H9 (cell line): ENCODE measurements at regions not wholly inside any gene's neighbourhood (a gene's known extent, or its start where the extent isn't known, plus 50 kb on each side); places are given as distances from the start of the nearest gene placed in this dataset.

Source experiments
- DNase-seq: peaks from one replicate; pipeline ENCODE4 v3.0.0-alpha.2; 2017
- H2AFZ ChIP-seq: one replicate; pipeline ENCODE4 v1.6.1; 2013; ENCODE audit warnings: mild to moderate bottlenecking, low read length, control low read depth, moderate library complexity
- H2AK5ac ChIP-seq: 2 replicates; pipeline ENCODE4 v1.6.1; 2013; ENCODE audit warnings: low read length, control low read depth, mixed read lengths; ENCODE audit not compliant: insufficient read length
- H2BK120ac ChIP-seq: one replicate; pipeline ENCODE4 v1.6.1; 2013; ENCODE audit warnings: low read depth, mild to moderate bottlenecking, low read length, control low read depth, inconsistent platforms; ENCODE audit not compliant: poor library complexity, severe bottlenecking
- H2BK12ac ChIP-seq: 2 replicates; pipeline ENCODE4 v1.6.1; 2013; ENCODE audit warnings: low read length, control low read depth, mixed read lengths, low read depth; ENCODE audit not compliant: insufficient read length
- H2BK15ac ChIP-seq: 2 replicates; pipeline ENCODE4 v1.6.1; 2013; ENCODE audit warnings: low read depth, low read length, control low read depth
- H2BK20ac ChIP-seq: one replicate; pipeline ENCODE4 v1.6.1; 2013; ENCODE audit warnings: low read depth, mild to moderate bottlenecking, low read length, control low read depth, inconsistent platforms; ENCODE audit not compliant: poor library complexity, severe bottlenecking
- H2BK5ac ChIP-seq: 2 replicates; pipeline ENCODE4 v1.6.1; 2013; ENCODE audit warnings: low read length, control low read depth, mixed read lengths; ENCODE audit not compliant: insufficient read length
- H3K14ac ChIP-seq: 2 replicates; pipeline ENCODE4 v1.6.1; 2013; ENCODE audit warnings: low read length, control low read depth; ENCODE audit not compliant: insufficient read depth
- H3K18ac ChIP-seq: 2 replicates; pipeline ENCODE4 v1.6.1; 2013; ENCODE audit warnings: low read depth, mild to moderate bottlenecking, mixed read lengths, low read length, control low read depth; ENCODE audit not compliant: insufficient read length
- H3K23ac ChIP-seq: 2 replicates; pipeline ENCODE4 v1.6.1; 2013; ENCODE audit warnings: low read length, control low read depth, mixed read lengths, low read depth; ENCODE audit not compliant: insufficient read length
- H3K23me2 ChIP-seq: 2 replicates; pipeline ENCODE4 v1.6.1; 2013; ENCODE audit warnings: low read depth, mild to moderate bottlenecking, mixed read lengths, low read length, control low read depth; ENCODE audit not compliant: insufficient read length, poor library complexity, severe bottlenecking
- H3K27ac ChIP-seq: 2 replicates; pipeline ENCODE4 v1.5.1; 2013; ENCODE audit warnings: low read length, control low read depth, mixed read lengths, low read depth; ENCODE audit not compliant: insufficient read length
- H3K27me3 ChIP-seq: 2 replicates; pipeline ENCODE4 v1.6.1; 2013; ENCODE audit warnings: low read length, control low read depth, inconsistent platforms; ENCODE audit not compliant: insufficient read depth
- H3K4ac ChIP-seq: 2 replicates; pipeline ENCODE4 v1.6.1; 2013; ENCODE audit warnings: low read depth, mild to moderate bottlenecking, control low read depth, inconsistent platforms, low read length, moderate library complexity
- H3K4me1 ChIP-seq: 2 replicates; pipeline ENCODE4 v1.6.1; 2013; ENCODE audit warnings: low read length, control low read depth, inconsistent platforms; ENCODE audit not compliant: insufficient read depth
- H3K4me2 ChIP-seq: 2 replicates; pipeline ENCODE4 v1.6.1; 2013; ENCODE audit warnings: low read length, control low read depth, mixed read lengths; ENCODE audit not compliant: insufficient read length, insufficient read depth
- H3K56ac ChIP-seq: 2 replicates; pipeline ENCODE4 v1.6.1; 2013; ENCODE audit warnings: low read depth, mild to moderate bottlenecking, mixed read lengths, low read length, control low read depth; ENCODE audit not compliant: insufficient read length
- H3K79me1 ChIP-seq: 2 replicates; pipeline ENCODE4 v1.6.1; 2013; ENCODE audit warnings: low read depth, mild to moderate bottlenecking, moderate library complexity, low read length, control low read depth, inconsistent platforms; ENCODE audit not compliant: insufficient read depth, poor library complexity, severe bottlenecking
- H3K79me2 ChIP-seq: 2 replicates; pipeline ENCODE4 v1.6.1; 2013; ENCODE audit warnings: low read length, control low read depth, inconsistent platforms; ENCODE audit not compliant: insufficient read depth
- H3K9ac ChIP-seq: 2 replicates; pipeline ENCODE4 v1.6.1; 2013; ENCODE audit warnings: low read length, control low read depth, mixed read lengths; ENCODE audit not compliant: insufficient read length; ENCODE audit errors: extremely low read depth
- H3K9me3 ChIP-seq: one replicate; pipeline ENCODE4 v1.6.1; 2013; ENCODE audit warnings: low read depth, low read length, inconsistent platforms; ENCODE audit not compliant: control insufficient read depth
- H3T11ph ChIP-seq: one replicate; pipeline ENCODE4 v1.6.1; 2013; ENCODE audit warnings: mild to moderate bottlenecking, low read length, control low read depth, inconsistent platforms
- H4K20me1 ChIP-seq: one replicate; pipeline ENCODE4 v1.6.1; 2013; ENCODE audit not compliant: control insufficient read depth, insufficient read length, insufficient read depth
- H4K5ac ChIP-seq: 2 replicates; pipeline ENCODE4 v1.6.1; 2013; ENCODE audit warnings: low read depth, mild to moderate bottlenecking, mixed read lengths, low read length, control low read depth; ENCODE audit not compliant: insufficient read length
- H4K8ac ChIP-seq: replicated peaks from 2 replicates; pipeline ENCODE4 v1.6.1; 2013; ENCODE audit warnings: low read length, control low read depth, mixed read lengths, low read depth; ENCODE audit not compliant: insufficient read length
- H4K91ac ChIP-seq: 2 replicates; pipeline ENCODE4 v1.6.1; 2013; ENCODE audit warnings: low read depth, mild to moderate bottlenecking, moderate library complexity, mixed read lengths, low read length, control low read depth; ENCODE audit not compliant: insufficient read length
- H3K27ac Mint-ChIP-seq, 3 experiments: 2 replicates in 2 of 3; 3 replicates in 1 of 3; pipeline ENCODE4 v1.8.0; 2020 to 2021; ENCODE audit warnings: mixed read lengths in 3 of 3, mild to moderate bottlenecking in 1 of 3, moderate library complexity in 1 of 3
- H3K27me3 Mint-ChIP-seq: 2 replicates; pipeline ENCODE4 v1.8.0; 2021; ENCODE audit warnings: low read depth, mild to moderate bottlenecking, moderate library complexity, mixed read lengths
- H3K36me3 Mint-ChIP-seq, 3 experiments: 2 replicates in 2 of 3; 3 replicates in 1 of 3; pipeline ENCODE4 v1.8.0; 2020 to 2021; ENCODE audit warnings: low read depth in 3 of 3, mixed read lengths in 3 of 3; ENCODE audit not compliant: insufficient read depth in 1 of 3
- H3K4me1 Mint-ChIP-seq, 2 experiments: 2 replicates each; pipeline ENCODE4 v1.8.0; 2020; ENCODE audit warnings: mixed read lengths in 2 of 2
- H3K4me3 Mint-ChIP-seq, 2 experiments: 2 replicates in 1 of 2; 3 replicates in 1 of 2; pipeline ENCODE4 v1.8.0; 2020 to 2021; ENCODE audit warnings: mild to moderate bottlenecking in 2 of 2, mixed read lengths in 2 of 2, moderate library complexity in 1 of 2
- H3K9me3 Mint-ChIP-seq, 2 experiments: 2 replicates in 1 of 2; 3 replicates in 1 of 2; pipeline ENCODE4 v1.8.0; 2020; ENCODE audit warnings: mild to moderate bottlenecking in 2 of 2, mixed read lengths in 2 of 2, moderate library complexity in 1 of 2
- CTCF ChIP-seq: fragments of 200-600 bp; sonication (generic); conservative IDR thresholded peaks from 3 replicates; pipeline ENCODE4 v1.8.0; 2021; ENCODE audit warnings: antibody characterized with exemption, mild to moderate bottlenecking
- WGBS: extraction: QIAGEN DNeasy Blood & Tissue Kit; methylation state at CpG from one replicate; pipeline ENCODE4 v1.1.7; 2013; ENCODE audit warnings: missing lambda C conversion rate, low lambda C conversion rate, mixed read lengths; ENCODE audit not compliant: insufficient read length; ENCODE audit errors: extremely low coverage; 5-methylcytosine and 5-hydroxymethylcytosine counted together

- no peaks in the 10 kb centered on the region for H3K79me1 ChIP-seq
- Mint-ChIP-seq H3K9me3 (no peaks in the 10 kb centered on the region), H3K4me1 (no peaks in the 10 kb centered on the region), H3K27ac (no peak overlapping the region), H3K27me3 (no peaks in the 10 kb centered on the region), H3K4me3 (no peak overlapping the region), H3K36me3 (no peaks in the 10 kb centered on the region; a peak in 1 of 7 replicates)
- no peaks in the 10 kb centered on the region for H3K79me2 ChIP-seq
- no peak overlapping the region for H3K23ac ChIP-seq
- no peak overlapping the region for H4K91ac ChIP-seq
- no peaks in the 10 kb centered on the region; the same call in 1 of the 2 replicates for H3K27me3 ChIP-seq
- WGBS: no CpG with 5 or more reads among the region's 2 CpGs
- no peak overlapping the region for H3K27ac ChIP-seq
- no peak for DNase-seq
- no peak overlapping the region for H3K4ac ChIP-seq
- H2BK15ac ChIP-seq: no peak overlapping the region
- no peak overlapping the region for H4K8ac ChIP-seq
- TF ChIP-seq CTCF: no peak
- H2BK20ac ChIP-seq: no peak overlapping the region
- H3K9me3 ChIP-seq: no peaks in the 10 kb centered on the region
- H3T11ph ChIP-seq: no peak overlapping the region
- H3K56ac ChIP-seq: no peak overlapping the region
- H3K4me1 ChIP-seq: no peaks in the 10 kb centered on the region
- H3K23me2 ChIP-seq: no peaks in the 10 kb centered on the region
- no peaks in the 10 kb centered on the region for H4K20me1 ChIP-seq
- H4K5ac ChIP-seq: no peak overlapping the region
- no peak overlapping the region for H3K14ac ChIP-seq
- H2BK12ac ChIP-seq: no peak overlapping the region
- no peak overlapping the region for H3K4me2 ChIP-seq
- no peak overlapping the region for H3K9ac ChIP-seq
- no peak overlapping the region for H2AK5ac ChIP-seq
- no peak overlapping the region for H2AFZ ChIP-seq
- no peak overlapping the region for H3K18ac ChIP-seq
- H2BK120ac ChIP-seq: no peak overlapping the region
- no peak overlapping the region for H2BK5ac ChIP-seq
These were observed 298.4 kb downstream of the MAP2K6 start for GRCh38 chr17:69712801-69713311.
